HEK293 (cell line): ENCODE measurements at regions not wholly inside any gene's neighbourhood (a gene's known extent, or its start where the extent isn't known, plus 50 kb on each side); places are given as distances from the start of the nearest gene placed in this dataset.

Experiments used
- CTCF ChIA-PET: fragments of 350-600 bp; formaldehyde crosslinking; extraction: SDS; loops from one replicate; lab custom pipeline; 2021; ENCODE audit warnings: antibody characterized with exemption; lab: Yijun Ruan, JAX
- POLR2A ChIA-PET: fragments of 300-600 bp; formaldehyde crosslinking; extraction: SDS; loops from one replicate; lab custom pipeline; 2020; ENCODE audit warnings: antibody characterized with exemption, inconsistent platforms; lab: Yijun Ruan, JAX
- H3K27ac ChIP-seq: fragments of 200-500 bp; sonication (Bioruptor generic); 2 replicates; pipeline ENCODE4 v1.5.1; 2014; ENCODE audit warnings: low read depth, low read length, control low read depth, inconsistent platforms; ENCODE audit errors: extremely low read depth
- H3K36me3 ChIP-seq, 2 experiments: fragments of 200-500 bp in 1 of 2; sonication (Bioruptor generic) in 1 of 2; 1 replicate in 1 of 2; 2 replicates in 1 of 2; pipeline ENCODE4 v1.5.1; 2014 to 2017; ENCODE audit warnings: inconsistent platforms in 2 of 2, low read length in 2 of 2; ENCODE audit not compliant: control insufficient read depth in 2 of 2, insufficient read depth in 1 of 2
- H3K4me1 ChIP-seq: fragments of 200-500 bp; sonication (Bioruptor generic); 2 replicates; pipeline ENCODE4 v1.5.1; 2014; ENCODE audit warnings: mild to moderate bottlenecking, low read length, inconsistent platforms; ENCODE audit not compliant: control insufficient read depth, insufficient read depth
- H3K4me3 ChIP-seq: 2 replicates; pipeline ENCODE4 v1.5.1; 2011; ENCODE audit warnings: low read depth, mild to moderate bottlenecking, control low read depth, low read length, moderate library complexity
- H3K9me3 ChIP-seq: fragments of 200-500 bp; sonication (Bioruptor generic); 2 replicates; pipeline ENCODE4 v1.5.1; 2014; ENCODE audit warnings: low read depth, low read length, inconsistent platforms; ENCODE audit not compliant: control insufficient read depth, insufficient read depth
- BCL11A ChIP-seq: fragments of 450-650 bp; formaldehyde crosslinking; IDR thresholded peaks from 2 replicates; pipeline ENCODE4 v1.5.1; 2016; ENCODE audit warnings: low read depth, missing biosample characterization, missing genetic modification characterization
- KLF17 ChIP-seq: fragments of 450-650 bp; formaldehyde crosslinking; IDR thresholded peaks from 2 replicates; pipeline ENCODE4 v1.5.1; 2016; ENCODE audit warnings: missing biosample characterization, missing genetic modification characterization
- OVOL3 ChIP-seq: fragments of 450-650 bp; formaldehyde crosslinking; IDR thresholded peaks from 2 replicates; pipeline ENCODE4 v1.5.1; 2016; ENCODE audit warnings: missing biosample characterization, missing genetic modification characterization
- TRIM28 ChIP-seq: IDR thresholded peaks from 2 replicates; pipeline ENCODE4 v1.6.1; 2011; ENCODE audit warnings: low read length, control low read depth, borderline replicate concordance
- ZBTB44 ChIP-seq: fragments of 450-650 bp; IDR thresholded peaks from 2 replicates; pipeline ENCODE4 v1.5.1; 2018; ENCODE audit warnings: missing biosample characterization, mild to moderate bottlenecking, missing genetic modification characterization
- ZFP69B ChIP-seq: fragments of 450-650 bp; formaldehyde crosslinking; IDR thresholded peaks from 2 replicates; pipeline ENCODE4 v1.5.1; 2016; ENCODE audit warnings: missing biosample characterization, missing genetic modification characterization
- ZNF169 ChIP-seq: fragments of 450-650 bp; formaldehyde crosslinking; IDR thresholded peaks from 2 replicates; pipeline ENCODE4 v1.5.1; 2016; ENCODE audit warnings: missing biosample characterization, missing genetic modification characterization
- ZNF23 ChIP-seq: fragments of 450-650 bp; formaldehyde crosslinking; IDR thresholded peaks from 2 replicates; pipeline ENCODE4 v1.5.1; 2016; ENCODE audit warnings: missing biosample characterization, missing genetic modification characterization, borderline replicate concordance
- ZNF239 ChIP-seq: fragments of 450-650 bp; formaldehyde crosslinking; IDR thresholded peaks from 2 replicates; pipeline ENCODE4 v1.5.1; 2016; ENCODE audit warnings: missing biosample characterization, missing genetic modification characterization
- ZNF274 ChIP-seq, 2 experiments: fragments of 200-500 bp in 1 of 2; fragments of 450-650 bp in 1 of 2; sonication (Bioruptor generic) in 1 of 2; formaldehyde crosslinking in 1 of 2; IDR thresholded peaks; 2 replicates each; pipeline versions ENCODE4 v1.5.1 to v1.6.1; 2014 to 2016; ENCODE audit warnings: borderline replicate concordance in 1 of 2, inconsistent platforms in 1 of 2, low read length in 1 of 2, missing biosample characterization in 1 of 2, missing genetic modification characterization in 1 of 2
- ZNF311 ChIP-seq: fragments of 450-650 bp; formaldehyde crosslinking; IDR thresholded peaks from 2 replicates; pipeline ENCODE4 v1.5.1; 2017; ENCODE audit warnings: missing biosample characterization, missing genetic modification characterization, borderline replicate concordance
- ZNF366 ChIP-seq: fragments of 450-650 bp; formaldehyde crosslinking; conservative IDR thresholded peaks from 2 replicates; pipeline ENCODE4 v1.5.1; 2016; ENCODE audit warnings: missing biosample characterization, missing genetic modification characterization
- ZNF37A ChIP-seq: fragments of 450-650 bp; IDR thresholded peaks from 2 replicates; pipeline ENCODE4 v1.5.1; 2018; ENCODE audit warnings: missing biosample characterization, missing genetic modification characterization
- ZNF423 ChIP-seq: fragments of 450-650 bp; formaldehyde crosslinking; IDR thresholded peaks from 2 replicates; pipeline ENCODE4 v1.5.1; 2016; ENCODE audit warnings: missing biosample characterization, missing genetic modification characterization
- ZNF473 ChIP-seq: fragments of 450-650 bp; formaldehyde crosslinking; IDR thresholded peaks from 2 replicates; pipeline ENCODE4 v1.5.1; 2017; ENCODE audit warnings: missing biosample characterization, missing genetic modification characterization
- ZNF513 ChIP-seq: fragments of 450-650 bp; IDR thresholded peaks from 2 replicates; pipeline ENCODE4 v1.5.1; 2018; ENCODE audit warnings: missing biosample characterization, missing genetic modification characterization
- ZNF660 ChIP-seq: fragments of 450-650 bp; IDR thresholded peaks from 2 replicates; pipeline ENCODE4 v1.5.1; 2018; ENCODE audit warnings: missing biosample characterization, mild to moderate bottlenecking, missing genetic modification characterization
- ZSCAN18 ChIP-seq: fragments of 450-650 bp; formaldehyde crosslinking; IDR thresholded peaks from 2 replicates; pipeline ENCODE4 v1.5.1; 2016; ENCODE audit warnings: missing biosample characterization, missing genetic modification characterization

GRCh38 chr6:114404339-114404955 is 61.6 kb upstream of the HS3ST5 start (continued):
- TF ChIP-seq KLF17 (tag by site-specific recombination), result no peak
- no peak for TF ChIP-seq ZNF169
- no peak for TF ChIP-seq BCL11A
- TF ChIP-seq ZFP69B (tag by site-specific recombination), result no peak
- TF ChIP-seq ZNF366, result no peak
- no peak for TF ChIP-seq ZNF311 (tag by site-specific recombination)

- Histone ChIP-seq H3K27ac (no peak overlapping the region), H3K9me3 (no peaks in the 10 kb centered on the region), H3K4me1 (no peaks in the 10 kb centered on the region), H3K4me3 (no peak overlapping the region), H3K36me3 (no peaks in the 10 kb centered on the region)
- CTCF ChIA-PET, result interaction anchor here (0.9 kb wide), 1 partner anchor 8 kb away, joined by 3 read pairs; no protein-coding TSS in a partner anchor
- POLR2A ChIA-PET, result no interaction called here
- no peak for TF ChIP-seq ZNF473 (tag by site-specific recombination)
- no peak for TF ChIP-seq ZNF423
- TF ChIP-seq ZNF660 (tag by site-specific recombination), result no peak
- TF ChIP-seq ZSCAN18, result no peak
- no peak for TF ChIP-seq ZNF239
- TF ChIP-seq ZNF274 (IDR thresholded peaks at IDR 0.05; ENCODE audit: low read length), result no peak
- TF ChIP-seq ZNF274 (tag by site-specific recombination; IDR thresholded peaks at IDR 0.05; ENCODE audit: borderline replicate concordance), result no peak
- TF ChIP-seq ZNF37A (tag by site-specific recombination), result no peak
- TF ChIP-seq, all 188 proteins: peak for 0
Measured at GRCh38 chr6:114403858-114404257, 61.0 kb upstream of the HS3ST5 start.

GRCh38 chr6:114398481-114398880 is 55.7 kb upstream of the HS3ST5 start:
- Histone ChIP-seq H3K9me3 (no peaks in the 10 kb centered on the region), H3K4me3 (no peak overlapping the region), H3K27ac (no peak overlapping the region), H3K36me3 (no peaks in the 10 kb centered on the region), H3K4me1 (no peaks in the 10 kb centered on the region)
- ChIA-PET POLR2A (no interaction called here), CTCF (no interaction called here)
- TF ChIP-seq ZNF513 (tag by site-specific recombination) (no peak), ZNF274 (IDR thresholded peaks at IDR 0.05; ENCODE audit: low read length) (no peak), ZNF274 (tag by site-specific recombination; IDR thresholded peaks at IDR 0.05; ENCODE audit: borderline replicate concordance) (no peak), TRIM28 (no peak), ZNF23 (tag by site-specific recombination) (no peak), OVOL3 (no peak), ZBTB44 (tag by site-specific recombination) (no peak)
